HL-60 (cell line): ENCODE measurements at regions not wholly inside any gene's neighbourhood (a gene's known extent, or its start where the extent isn't known, plus 50 kb on each side); places are given as distances from the start of the nearest gene placed in this dataset.

Experiments used
- POLR2AphosphoS5 ChIP-seq: IDR thresholded peaks from 2 replicates; pipeline ENCODE4 v1.6.1; 2012; ENCODE audit warnings: low read depth
- SPI1 ChIP-seq: IDR thresholded peaks from 2 replicates; pipeline ENCODE4 v1.6.1; 2012; ENCODE audit warnings: low read depth, mild to moderate bottlenecking, borderline replicate concordance
- TF ChIP-seq, protein P1 (sequence below): IDR thresholded peaks from one replicate; pipeline ENCODE4 v1.5.1; 2011; ENCODE audit warnings: low read length, control low read depth, inconsistent platforms; ENCODE audit not compliant: insufficient read depth

DNA sequence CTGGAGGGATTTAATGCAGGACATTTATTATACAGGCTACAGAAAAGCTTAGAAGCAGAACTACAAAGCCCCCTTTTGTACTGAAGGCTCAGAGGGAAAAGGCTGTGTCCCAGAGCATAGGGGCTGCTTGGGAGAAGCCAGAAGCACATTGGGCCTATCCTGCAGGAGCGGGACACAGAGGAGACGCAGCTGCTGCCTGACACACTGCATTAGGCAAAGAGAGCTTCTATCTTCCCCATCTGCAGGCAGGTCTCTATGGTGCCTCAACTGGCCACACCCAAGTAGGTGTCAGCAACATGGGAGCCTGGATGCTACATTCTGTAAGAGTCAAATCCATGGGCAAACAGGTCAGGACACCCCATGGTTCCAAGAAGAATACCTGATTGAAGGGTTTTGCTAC is 595.9 kb downstream of the AJAP1 start:
- TF ChIP-seq, protein P1, sequence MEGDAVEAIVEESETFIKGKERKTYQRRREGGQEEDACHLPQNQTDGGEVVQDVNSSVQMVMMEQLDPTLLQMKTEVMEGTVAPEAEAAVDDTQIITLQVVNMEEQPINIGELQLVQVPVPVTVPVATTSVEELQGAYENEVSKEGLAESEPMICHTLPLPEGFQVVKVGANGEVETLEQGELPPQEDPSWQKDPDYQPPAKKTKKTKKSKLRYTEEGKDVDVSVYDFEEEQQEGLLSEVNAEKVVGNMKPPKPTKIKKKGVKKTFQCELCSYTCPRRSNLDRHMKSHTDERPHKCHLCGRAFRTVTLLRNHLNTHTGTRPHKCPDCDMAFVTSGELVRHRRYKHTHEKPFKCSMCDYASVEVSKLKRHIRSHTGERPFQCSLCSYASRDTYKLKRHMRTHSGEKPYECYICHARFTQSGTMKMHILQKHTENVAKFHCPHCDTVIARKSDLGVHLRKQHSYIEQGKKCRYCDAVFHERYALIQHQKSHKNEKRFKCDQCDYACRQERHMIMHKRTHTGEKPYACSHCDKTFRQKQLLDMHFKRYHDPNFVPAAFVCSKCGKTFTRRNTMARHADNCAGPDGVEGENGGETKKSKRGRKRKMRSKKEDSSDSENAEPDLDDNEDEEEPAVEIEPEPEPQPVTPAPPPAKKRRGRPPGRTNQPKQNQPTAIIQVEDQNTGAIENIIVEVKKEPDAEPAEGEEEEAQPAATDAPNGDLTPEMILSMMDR: no peak
- TF ChIP-seq POLR2AphosphoS5 (no peak), SPI1 (no peak)
